SJCRH30 (cell line): ENCODE measurements at regions not wholly inside any gene's neighbourhood (a gene's known extent, or its start where the extent isn't known, plus 50 kb on each side); places are given as distances from the start of the nearest gene placed in this dataset.
"Not testable (repeated sequence)": the region's sequence is repeated elsewhere in the genome, so short reads cannot be mapped to it uniquely, and the experiment has no call there.

ENCODE experiments used
- DNase-seq, 2 experiments: peaks; one replicate each; pipeline ENCODE4 v3.0.0-alpha.2; 2015 to 2020
- H3K27ac ChIP-seq: fragments of 250-450 bp; sonication (Bioruptor Pico); 2 replicates; pipeline ENCODE4 v1.5.1; 2020; ENCODE audit warnings: mild to moderate bottlenecking, moderate library complexity
- H3K27me3 ChIP-seq: fragments of 250-450 bp; sonication (Bioruptor Pico); 2 replicates; pipeline ENCODE4 v1.5.1; 2020; ENCODE audit warnings: mild to moderate bottlenecking, moderate library complexity
- H3K36me3 ChIP-seq: fragments of 250-450 bp; sonication (Bioruptor Pico); 2 replicates; pipeline ENCODE4 v1.5.1; 2020; ENCODE audit warnings: mild to moderate bottlenecking, moderate library complexity
- H3K4me1 ChIP-seq: fragments of 250-450 bp; sonication (Bioruptor Pico); 2 replicates; pipeline ENCODE4 v1.5.1; 2020; ENCODE audit warnings: mild to moderate bottlenecking, moderate library complexity
- H3K4me3 ChIP-seq: fragments of 250-450 bp; sonication (Bioruptor Pico); 2 replicates; pipeline ENCODE4 v1.5.1; 2020; ENCODE audit warnings: mild to moderate bottlenecking, moderate library complexity
- H3K9me3 ChIP-seq: fragments of 250-450 bp; sonication (Bioruptor Pico); replicated peaks from 2 replicates; pipeline ENCODE4 v1.5.1; 2020; ENCODE audit warnings: mild to moderate bottlenecking, moderate library complexity

GRCh38 chr4:75325318-75325979 lies 188.8 kb downstream of the RCHY1 start:
- H3K4me3 ChIP-seq, result no peak overlapping the region
- H3K27me3 ChIP-seq, result no peaks in the 10 kb centered on the region
- H3K27ac ChIP-seq, result no peak overlapping the region
- 0 out of 2 replicates have a peak, but pooled peaks cover 2% of the 10 kb centered on the region for H3K4me1 ChIP-seq
- H3K36me3 ChIP-seq, result no peaks in the 10 kb centered on the region
- H3K9me3 ChIP-seq, result no peaks in the 10 kb centered on the region
- no peak for DNase-seq

DNA sequence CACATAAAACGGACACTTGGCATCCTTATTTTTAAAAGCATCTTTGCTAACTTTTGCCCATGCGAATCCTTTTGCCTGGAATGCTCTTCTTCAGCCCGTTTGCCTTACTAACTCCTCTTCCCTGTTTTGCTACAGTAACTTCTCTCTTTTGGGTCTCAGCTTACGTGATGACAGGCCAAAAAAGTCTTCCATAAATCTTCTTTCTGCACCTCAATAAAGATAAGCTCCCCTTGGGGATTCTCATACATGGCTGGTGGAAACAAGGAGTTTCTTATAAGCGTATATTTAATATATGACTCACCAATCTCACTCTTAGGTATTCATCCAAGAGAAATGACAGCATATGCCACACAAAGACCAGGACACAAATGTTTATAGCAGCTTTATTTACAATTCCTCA lies 192.7 kb downstream of the RCHY1 start:
- H3K4me3 ChIP-seq, result no peak overlapping the region
- H3K27ac ChIP-seq, result no peak overlapping the region
- no peaks in the 10 kb centered on the region for H3K27me3 ChIP-seq
- DNase-seq, result no peak
- H3K4me1 ChIP-seq, result 0 out of 2 replicates have a peak, but pooled peaks cover 2% of the 10 kb centered on the region
- H3K36me3 ChIP-seq, result no peaks in the 10 kb centered on the region
- peaks cover 8% of the 10 kb centered on the region; the same call in 1 of the 2 replicates for H3K9me3 ChIP-seq

DNA sequence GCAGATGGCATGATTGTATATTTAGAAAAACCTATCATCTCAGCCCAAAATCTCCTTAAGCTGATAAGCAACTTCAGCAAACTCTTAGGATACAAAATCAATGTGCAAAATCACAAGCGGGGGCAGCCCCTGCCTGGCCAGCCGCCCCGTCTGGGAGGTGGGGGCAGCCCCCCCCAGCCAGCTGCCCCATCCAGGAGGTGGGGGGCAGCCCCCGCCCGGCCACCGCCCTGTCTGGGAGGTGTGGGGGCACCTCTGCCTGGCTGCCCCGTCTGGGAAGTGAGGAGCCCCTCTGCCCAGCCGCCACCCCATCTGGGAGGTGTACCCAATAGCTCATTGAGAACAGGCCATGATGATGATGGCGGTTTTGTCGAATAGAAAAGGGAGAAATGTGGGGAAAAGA lies 196.6 kb downstream of the RCHY1 start:
- H3K4me1 ChIP-seq, DNase-seq, H3K27ac ChIP-seq, H3K36me3 ChIP-seq, H3K27me3 ChIP-seq, H3K4me3 ChIP-seq: not testable (repeated sequence)
- H3K9me3 ChIP-seq, result peaks cover 20% of the 10 kb centered on the region

DNA sequence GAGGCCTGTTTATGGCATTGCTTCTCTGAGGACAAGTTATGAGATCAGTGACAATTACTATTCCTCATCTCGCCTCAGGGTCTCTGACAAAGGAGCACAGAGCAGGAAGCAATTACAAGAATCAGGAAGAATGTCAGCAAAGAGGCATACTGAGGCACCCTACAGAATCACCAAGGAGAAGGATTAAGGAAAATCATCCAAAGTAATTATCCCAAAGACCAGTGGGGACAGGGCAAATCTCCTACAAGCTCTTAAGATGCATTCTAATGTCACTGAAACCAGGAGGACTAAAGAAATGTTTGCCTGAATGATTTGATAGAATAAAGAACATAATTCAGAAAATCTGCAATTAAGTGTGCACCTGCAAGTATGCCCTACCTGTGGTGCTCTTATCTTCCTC lies 206.2 kb downstream of the RCHY1 start:
- H3K27me3 ChIP-seq, result no peaks in the 10 kb centered on the region
- H3K9me3 ChIP-seq, result peaks cover 3% of the 10 kb centered on the region
- H3K4me1 ChIP-seq, result peaks cover 2% of the 10 kb centered on the region; the same call in 1 of the 2 replicates
- DNase-seq, result no peak
- H3K27ac ChIP-seq, result no peak overlapping the region
- H3K36me3 ChIP-seq, result no peaks in the 10 kb centered on the region
- H3K4me3 ChIP-seq, result no peak overlapping the region

DNA sequence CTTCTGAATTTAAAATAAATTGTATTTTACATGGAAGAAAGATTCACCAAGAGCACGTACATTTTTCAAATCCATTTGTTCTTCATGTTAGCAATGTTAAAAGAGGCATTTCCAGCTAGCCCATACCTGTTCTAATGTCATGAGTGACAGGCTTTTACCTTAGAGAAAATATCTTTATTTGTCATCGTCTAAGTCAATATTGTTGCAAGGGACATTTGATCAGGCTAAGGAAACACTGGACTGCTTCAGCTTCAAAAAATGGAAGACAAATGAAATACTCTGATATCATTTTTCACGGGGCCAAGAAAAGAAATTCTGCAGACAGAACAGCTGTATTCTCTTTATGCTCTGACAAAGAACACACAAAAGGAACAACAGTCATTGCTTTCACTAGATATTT lies 207.7 kb downstream of the RCHY1 start:
- peaks cover 9% of the 10 kb centered on the region for H3K4me1 ChIP-seq
- no peak for DNase-seq
- H3K4me3 ChIP-seq, result no peak overlapping the region

GRCh38 chr4:75302648-75303047 lies 211.6 kb downstream of the RCHY1 start:
- Histone ChIP-seq H3K9me3 (peaks cover 15% of the 10 kb centered on the region), H3K27me3 (no peaks in the 10 kb centered on the region), H3K4me1 (peaks cover 9% of the 10 kb centered on the region), H3K27ac (no peak overlapping the region), H3K36me3 (no peaks in the 10 kb centered on the region), H3K4me3 (no peak overlapping the region)
- DNase-seq, result no peak

More for the DNA sequence above, 207.7 kb downstream of the RCHY1 start:
- peaks cover 2% of the 10 kb centered on the region; the same call in 1 of the 2 replicates for H3K9me3 ChIP-seq
- no peaks in the 10 kb centered on the region for H3K36me3 ChIP-seq
- no peaks in the 10 kb centered on the region for H3K27me3 ChIP-seq
- no peak overlapping the region for H3K27ac ChIP-seq

GRCh38 chr4:75289914-75290582 lies 224.2 kb downstream of the RCHY1 start:
- no peaks in the 10 kb centered on the region for H3K36me3 ChIP-seq
- no peaks in the 10 kb centered on the region for H3K27me3 ChIP-seq
- peaks cover 6% of the 10 kb centered on the region for H3K9me3 ChIP-seq
- peak; percentile 98 to 99 for DNase-seq
- H3K27ac ChIP-seq, result peak overlapping the region; percentile 81
- no peak overlapping the region; the same call in 1 of the 2 replicates for H3K4me3 ChIP-seq
- peaks cover 27% of the 10 kb centered on the region for H3K4me1 ChIP-seq

DNA sequence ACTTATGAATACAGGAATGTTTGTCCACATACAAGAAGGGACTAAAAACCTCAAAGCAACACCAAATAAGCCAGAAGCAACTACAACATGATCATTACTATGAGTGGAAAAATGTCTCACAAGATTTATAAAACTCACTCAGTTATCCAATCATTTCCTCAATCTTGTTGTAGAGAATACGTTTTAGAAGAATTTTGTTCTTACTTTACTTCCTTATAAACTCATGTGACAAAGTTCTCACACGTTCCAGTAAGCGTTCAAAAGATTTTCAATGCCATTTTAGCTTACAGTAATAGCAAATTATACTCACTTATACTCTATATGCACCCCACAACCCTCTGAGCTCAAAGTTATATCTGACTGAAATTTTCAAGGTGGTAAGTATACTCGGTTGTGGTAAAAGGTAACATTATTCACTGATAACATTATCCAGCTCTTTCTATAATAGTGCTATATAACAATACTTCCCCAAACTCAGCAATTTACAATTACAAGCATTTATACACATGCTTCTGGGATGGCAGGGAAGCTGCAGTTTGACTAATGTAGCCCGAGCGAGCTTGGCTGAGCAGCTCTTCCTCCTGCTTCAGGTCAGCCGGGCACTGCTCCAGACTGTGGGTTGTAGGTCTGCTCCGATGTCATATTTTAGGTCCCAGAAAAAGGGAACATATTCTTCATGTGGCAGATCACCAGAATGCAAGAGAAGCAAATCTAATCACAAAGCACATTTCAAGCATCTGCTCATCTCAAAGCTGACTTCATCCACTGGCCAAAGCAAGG lies 226.3 kb downstream of the RCHY1 start:
- no peak for DNase-seq
- Histone ChIP-seq H3K27me3 (no peaks in the 10 kb centered on the region), H3K4me3 (no peak overlapping the region), H3K27ac (no peak overlapping the region), H3K9me3 (peaks cover 1% of the 10 kb centered on the region), H3K36me3 (no peaks in the 10 kb centered on the region), H3K4me1 (peaks cover 27% of the 10 kb centered on the region)

- peaks cover 19% of the 10 kb centered on the region for H3K4me1 ChIP-seq
- H3K9me3 ChIP-seq, result no peaks in the 10 kb centered on the region
- H3K36me3 ChIP-seq, result no peaks in the 10 kb centered on the region
- no peak for DNase-seq
- H3K27me3 ChIP-seq, result no peaks in the 10 kb centered on the region
- H3K4me3 ChIP-seq, result no peak overlapping the region
- no peak overlapping the region for H3K27ac ChIP-seq
Measured at GRCh38 chr4:75285837-75286236, 228.4 kb downstream of the RCHY1 start.

GRCh38 chr4:75284831-75285230 lies 229.4 kb downstream of the RCHY1 start:
- no peak overlapping the region for H3K4me3 ChIP-seq

DNA sequence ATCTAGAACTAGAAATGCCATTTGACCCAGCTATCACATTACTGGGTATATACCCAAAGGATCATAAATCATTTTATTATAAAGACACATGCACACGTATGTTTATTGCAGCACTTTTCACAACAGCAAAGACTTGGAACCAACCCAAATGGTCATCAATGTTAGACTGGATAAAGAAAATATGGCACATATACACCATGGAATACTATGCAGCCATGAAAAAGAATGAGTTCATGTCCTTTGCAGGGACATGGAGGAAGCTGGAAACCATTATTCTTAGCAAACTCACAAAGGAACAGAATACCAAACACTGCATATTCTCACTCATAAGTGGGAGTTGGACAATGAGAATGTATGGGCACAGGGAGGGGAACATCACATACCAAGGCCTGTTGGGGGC lies 233.7 kb downstream of the RCHY1 start:
- not testable (repeated sequence) for H3K27ac ChIP-seq, DNase-seq, H3K9me3 ChIP-seq, H3K4me1 ChIP-seq, H3K27me3 ChIP-seq, H3K36me3 ChIP-seq, H3K4me3 ChIP-seq

More at GRCh38 chr4:75284831-75285230, 229.4 kb downstream of the RCHY1 start:
- H3K27me3 ChIP-seq, result no peaks in the 10 kb centered on the region
- H3K27ac ChIP-seq, result no peak overlapping the region
- DNase-seq, result no peak
- H3K4me1 ChIP-seq, result peaks cover 14% of the 10 kb centered on the region
- H3K9me3 ChIP-seq, result peaks cover 4% of the 10 kb centered on the region; the same call in 1 of the 2 replicates
- H3K36me3 ChIP-seq, result no peaks in the 10 kb centered on the region

DNA sequence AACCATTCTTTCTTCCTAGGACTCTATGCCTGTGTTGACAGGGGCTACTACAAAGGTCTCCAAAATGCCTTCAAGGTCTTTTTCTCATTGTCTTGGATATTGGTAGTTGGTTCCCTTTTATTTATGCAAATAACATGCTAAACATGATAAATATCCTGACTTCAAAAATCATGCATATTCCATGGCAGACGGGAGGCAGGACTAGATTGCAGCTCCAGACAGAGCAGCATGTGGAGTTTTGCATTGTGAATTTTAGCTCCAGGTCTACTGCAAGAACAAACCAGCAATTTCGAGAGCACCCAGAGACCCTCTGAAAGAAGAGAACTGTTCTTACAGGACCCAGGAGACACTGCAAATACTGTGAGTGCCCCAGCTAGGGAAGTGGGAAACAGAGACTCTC lies 254.9 kb downstream of the RCHY1 start:
- Histone ChIP-seq H3K27me3 (no peaks in the 10 kb centered on the region), H3K4me1 (peaks cover 16% of the 10 kb centered on the region), H3K36me3 (no peaks in the 10 kb centered on the region), H3K9me3 (peaks cover 4% of the 10 kb centered on the region; the same call in 1 of the 2 replicates), H3K27ac (no peak overlapping the region), H3K4me3 (no peak overlapping the region)
- no peak for DNase-seq

DNA sequence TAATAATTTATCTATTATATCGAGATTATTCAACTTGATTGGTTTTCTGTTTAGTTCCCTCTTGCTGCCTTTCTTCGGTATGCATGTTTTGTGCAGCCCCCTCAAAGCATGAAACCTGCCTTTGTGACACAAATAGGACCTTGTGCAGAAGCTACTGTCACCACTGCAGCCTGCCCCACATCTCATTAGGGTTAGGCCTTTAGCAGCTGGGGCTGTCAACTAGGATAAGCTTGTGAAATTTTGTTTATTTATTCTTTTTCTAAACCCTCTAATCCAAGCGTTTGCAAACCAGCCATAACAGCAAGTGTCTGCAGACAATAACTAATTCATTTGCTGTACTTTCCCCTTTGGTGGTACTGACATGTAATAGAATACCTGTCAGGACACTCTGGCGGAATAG lies 258.9 kb downstream of the RCHY1 start:
- H3K27me3 ChIP-seq, result no peaks in the 10 kb centered on the region
- H3K27ac ChIP-seq, result peak overlapping the region; percentile 96
- peak overlapping the region; percentile 29 for H3K4me3 ChIP-seq
- H3K36me3 ChIP-seq, result no peaks in the 10 kb centered on the region
- no peaks in the 10 kb centered on the region for H3K9me3 ChIP-seq
- peak; percentile 90 to 96 for DNase-seq
- peaks cover 30% of the 10 kb centered on the region for H3K4me1 ChIP-seq

GRCh38 chr4:75254745-75255144 lies 259.5 kb downstream of the RCHY1 start:
- Histone ChIP-seq H3K36me3 (no peaks in the 10 kb centered on the region), H3K27ac (peak overlapping the region; percentile 96), H3K27me3 (no peaks in the 10 kb centered on the region), H3K4me3 (peak overlapping the region; percentile 29), H3K4me1 (peaks cover 32% of the 10 kb centered on the region), H3K9me3 (no peaks in the 10 kb centered on the region)
- peak; percentile 90 to 96 for DNase-seq

- not testable (repeated sequence) for H3K4me3 ChIP-seq, H3K9me3 ChIP-seq, H3K36me3 ChIP-seq, H3K27me3 ChIP-seq, DNase-seq, H3K27ac ChIP-seq
- peaks cover 48% of the 10 kb centered on the region for H3K4me1 ChIP-seq
Measured at GRCh38 chr4:75253094-75253493, 261.1 kb downstream of the RCHY1 start.
